Epithelial cell of esophagus (primary cell): ENCODE measurements at regions not wholly inside any gene's neighbourhood (a gene's known extent, or its start where the extent isn't known, plus 50 kb on each side); places are given as distances from the start of the nearest gene placed in this dataset.

Source experiments
- DNase-seq: peaks from one replicate; pipeline ENCODE4 v3.0.0; 2010; ENCODE audit warnings: low read depth
- H3K4me3 ChIP-seq: 2 replicates; pipeline ENCODE4 v1.5.1; 2011; ENCODE audit warnings: mild to moderate bottlenecking, low read length, control low read depth
- TF ChIP-seq, protein P1 (sequence below): IDR thresholded peaks from 2 replicates; pipeline ENCODE4 v1.5.1; 2011; ENCODE audit warnings: low read depth, mild to moderate bottlenecking, low read length, control low read depth, inconsistent platforms; ENCODE audit not compliant: insufficient read depth; ENCODE audit errors: missing control alignments

- no peak overlapping the region for H3K4me3 ChIP-seq
- TF ChIP-seq, protein P1, sequence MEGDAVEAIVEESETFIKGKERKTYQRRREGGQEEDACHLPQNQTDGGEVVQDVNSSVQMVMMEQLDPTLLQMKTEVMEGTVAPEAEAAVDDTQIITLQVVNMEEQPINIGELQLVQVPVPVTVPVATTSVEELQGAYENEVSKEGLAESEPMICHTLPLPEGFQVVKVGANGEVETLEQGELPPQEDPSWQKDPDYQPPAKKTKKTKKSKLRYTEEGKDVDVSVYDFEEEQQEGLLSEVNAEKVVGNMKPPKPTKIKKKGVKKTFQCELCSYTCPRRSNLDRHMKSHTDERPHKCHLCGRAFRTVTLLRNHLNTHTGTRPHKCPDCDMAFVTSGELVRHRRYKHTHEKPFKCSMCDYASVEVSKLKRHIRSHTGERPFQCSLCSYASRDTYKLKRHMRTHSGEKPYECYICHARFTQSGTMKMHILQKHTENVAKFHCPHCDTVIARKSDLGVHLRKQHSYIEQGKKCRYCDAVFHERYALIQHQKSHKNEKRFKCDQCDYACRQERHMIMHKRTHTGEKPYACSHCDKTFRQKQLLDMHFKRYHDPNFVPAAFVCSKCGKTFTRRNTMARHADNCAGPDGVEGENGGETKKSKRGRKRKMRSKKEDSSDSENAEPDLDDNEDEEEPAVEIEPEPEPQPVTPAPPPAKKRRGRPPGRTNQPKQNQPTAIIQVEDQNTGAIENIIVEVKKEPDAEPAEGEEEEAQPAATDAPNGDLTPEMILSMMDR, result no peak
- no peak for DNase-seq
Observed at GRCh38 chr7:94810496-94810895, 96.9 kb upstream of the PPP1R9A start.

GRCh38 chr7:94813917-94814316, 93.5 kb upstream of the PPP1R9A start:
- no peak for DNase-seq
- H3K4me3 ChIP-seq, result no peak overlapping the region
- TF ChIP-seq, protein P1, result no peak

DNA sequence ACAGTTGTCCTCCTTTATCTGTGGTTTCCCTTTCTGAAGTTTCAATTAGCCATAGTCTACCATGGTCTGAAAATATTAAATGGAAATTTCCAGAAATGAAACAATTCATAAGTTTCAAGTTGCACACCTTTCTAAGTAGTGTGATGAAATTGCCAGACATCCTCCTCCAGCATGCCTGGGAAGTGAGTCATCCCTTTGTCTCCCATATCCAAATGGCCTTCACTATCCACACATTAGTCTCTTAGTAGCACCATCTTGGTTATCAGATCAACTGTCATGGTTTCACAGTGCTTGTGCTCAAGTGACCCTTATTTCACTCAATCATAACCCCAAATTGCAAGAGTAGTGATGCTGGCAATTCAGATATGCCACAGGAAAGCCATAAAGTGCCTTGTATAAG, 83.4 kb upstream of the PPP1R9A start:
- TF ChIP-seq, protein P1, result no peak
- H3K4me3 ChIP-seq, result no peak overlapping the region
- peak; percentile 86 for DNase-seq

DNA sequence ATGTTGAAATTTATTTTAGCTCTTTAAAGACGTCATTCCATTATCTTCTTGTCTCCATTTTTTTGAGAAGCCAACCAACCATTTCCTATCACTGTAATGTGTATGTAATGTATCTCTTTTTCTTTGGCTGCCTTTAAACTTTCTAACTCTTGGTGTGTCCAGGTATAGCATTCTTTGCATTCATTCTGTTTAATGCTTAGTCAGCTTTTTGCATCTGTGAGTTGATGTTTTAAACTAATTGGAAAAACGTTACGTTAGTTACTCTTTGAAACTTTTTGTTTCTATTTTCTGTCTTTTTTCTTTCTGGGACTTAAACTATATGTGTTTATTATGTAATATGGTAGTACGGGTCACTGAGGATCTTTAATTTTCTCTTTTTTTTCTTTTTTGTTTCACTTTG, 77.4 kb upstream of the PPP1R9A start:
- DNase-seq, result no peak
- no peak overlapping the region for H3K4me3 ChIP-seq
- TF ChIP-seq, protein P1, result no peak

GRCh38 chr7:94832051-94832450, 75.3 kb upstream of the PPP1R9A start:
- H3K4me3 ChIP-seq, result no peak overlapping the region
- TF ChIP-seq, protein P1, result no peak
- peak; percentile 27 for DNase-seq

- TF ChIP-seq, protein P1, result no peak
- no peak overlapping the region for H3K4me3 ChIP-seq
- peak; percentile 54 for DNase-seq
Observed at GRCh38 chr7:94834359-94834758, 73.0 kb upstream of the PPP1R9A start.

DNA sequence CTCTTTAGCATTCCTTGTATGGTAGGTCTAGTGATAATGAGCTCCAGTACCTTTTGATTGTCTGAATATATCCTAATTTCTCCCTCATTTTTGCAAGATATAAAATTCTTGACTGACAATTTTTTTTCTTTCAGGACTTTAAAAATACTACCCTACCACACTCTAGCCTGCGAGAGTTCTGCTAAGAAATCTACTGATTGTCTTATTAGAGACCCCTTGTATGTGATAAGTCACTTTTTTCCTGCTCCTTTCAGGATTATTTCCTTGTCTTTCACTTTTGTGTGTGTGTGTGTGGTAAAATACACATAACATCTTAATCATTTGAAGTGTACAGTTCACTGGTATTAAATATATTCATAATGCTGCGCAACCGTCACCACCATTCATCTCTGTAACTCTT, 68.7 kb upstream of the PPP1R9A start:
- no peak for DNase-seq
- no peak overlapping the region for H3K4me3 ChIP-seq
- TF ChIP-seq, protein P1, result no peak
